GM18505 (cell line): ENCODE measurements at regions not wholly inside any gene's neighbourhood (a gene's known extent, or its start where the extent isn't known, plus 50 kb on each side); places are given as distances from the start of the nearest gene placed in this dataset.

ENCODE experiments used
- ATAC-seq: cut with Tn5 transposase; IDR thresholded peaks from one replicate; pipeline ENCODE4 v1.9.1; 2021; ENCODE audit not compliant: unreplicated experiment
- POLR2A ChIP-seq: IDR thresholded peaks from 4 replicates; pipeline ENCODE4 v1.6.1; 2011; ENCODE audit warnings: borderline replicate concordance; ENCODE audit not compliant: insufficient read depth, insufficient read length; ENCODE audit errors: extremely low read depth

DNA sequence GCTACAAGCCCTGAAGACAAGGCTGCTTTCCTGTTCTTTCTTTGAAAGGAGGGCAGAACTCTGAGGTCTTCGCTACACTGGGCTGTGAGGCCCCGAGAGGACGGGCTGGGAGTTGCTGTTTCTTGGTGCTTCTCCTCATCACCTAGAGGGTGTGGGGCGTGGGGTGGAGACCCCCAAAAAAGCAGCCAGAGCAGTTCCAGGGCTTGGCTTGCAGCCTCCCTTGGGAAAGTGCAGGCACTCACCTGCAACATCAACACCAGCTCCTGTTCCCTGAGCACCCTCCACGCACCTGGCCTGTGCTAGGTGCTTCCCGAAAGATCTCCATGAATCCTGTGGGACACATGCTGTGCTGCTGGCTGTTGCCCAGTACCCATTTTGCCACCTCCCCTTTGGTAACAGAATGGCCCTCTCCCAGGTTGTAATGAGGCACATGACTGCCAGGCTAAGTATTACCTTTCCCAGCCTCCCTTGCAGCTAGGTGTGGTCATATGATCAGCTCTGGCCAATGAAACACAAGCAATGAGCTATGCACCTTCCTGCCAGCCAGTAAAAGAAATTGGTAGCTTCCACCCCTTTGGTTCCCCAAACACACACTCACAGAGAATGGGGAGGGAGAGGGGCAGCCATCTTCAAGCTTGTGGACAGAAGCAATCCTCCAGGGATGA lies 146.0 kb downstream of the C9orf50 start:
- no peak for ATAC-seq
- no peak for TF ChIP-seq POLR2A

DNA sequence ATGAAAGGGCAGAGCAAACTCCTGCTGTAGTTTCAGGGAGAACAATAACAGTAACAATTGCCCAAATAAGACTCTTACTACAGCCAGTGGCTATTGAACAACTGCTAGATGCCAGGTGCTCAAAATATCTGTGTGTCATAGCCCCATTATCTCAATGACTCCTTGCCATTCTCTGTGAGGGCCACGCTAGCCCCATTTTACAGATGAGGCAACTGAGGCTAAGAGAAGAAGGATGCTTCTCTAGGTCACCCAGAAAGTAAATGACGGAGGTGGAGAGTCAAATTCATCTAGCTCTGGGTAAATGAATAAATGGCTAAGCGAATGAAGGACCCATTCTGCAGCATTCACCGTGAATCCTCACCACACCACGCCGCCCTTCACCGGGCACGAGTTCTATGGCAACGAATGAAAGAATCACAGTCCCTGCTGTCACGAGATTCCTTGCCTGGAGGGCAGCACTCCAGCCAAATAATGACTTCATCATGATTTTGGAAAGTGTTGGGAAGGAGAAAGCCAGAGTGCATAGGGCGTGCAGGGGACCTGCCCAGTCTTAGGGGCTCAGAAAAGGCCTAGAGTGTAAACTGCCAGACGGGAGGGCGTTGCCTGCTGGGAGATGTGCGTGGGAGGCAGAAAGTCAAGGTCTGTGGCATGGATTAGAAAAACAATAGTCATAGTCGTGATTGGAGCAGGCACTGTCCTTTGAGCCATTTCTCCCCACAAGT lies 147.2 kb downstream of the C9orf50 start:
- no peak for ATAC-seq
- TF ChIP-seq POLR2A: no peak

DNA sequence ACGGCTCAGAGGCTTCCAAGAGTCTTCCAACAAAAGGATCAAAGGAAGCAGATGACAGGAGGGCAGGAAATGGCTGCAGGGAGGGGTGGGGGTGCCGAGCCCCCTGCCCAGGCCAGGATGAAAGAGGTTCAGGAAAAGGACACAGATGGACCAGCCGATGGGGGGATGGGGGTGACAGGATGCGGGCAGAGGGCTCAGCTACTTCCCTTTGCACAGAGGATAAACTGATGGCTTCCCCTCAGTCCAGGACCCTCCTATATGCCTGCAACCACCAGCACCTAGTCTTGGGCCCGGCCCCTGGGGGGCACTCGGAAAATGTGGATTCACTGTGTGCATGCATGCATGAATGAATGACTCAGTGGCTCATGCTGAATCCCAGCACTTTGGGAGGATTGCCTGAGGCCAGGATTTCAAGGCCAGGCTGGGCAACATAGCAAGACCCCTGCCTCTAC lies 148.2 kb downstream of the C9orf50 start:
- no peak for TF ChIP-seq POLR2A
- ATAC-seq: no peak

DNA sequence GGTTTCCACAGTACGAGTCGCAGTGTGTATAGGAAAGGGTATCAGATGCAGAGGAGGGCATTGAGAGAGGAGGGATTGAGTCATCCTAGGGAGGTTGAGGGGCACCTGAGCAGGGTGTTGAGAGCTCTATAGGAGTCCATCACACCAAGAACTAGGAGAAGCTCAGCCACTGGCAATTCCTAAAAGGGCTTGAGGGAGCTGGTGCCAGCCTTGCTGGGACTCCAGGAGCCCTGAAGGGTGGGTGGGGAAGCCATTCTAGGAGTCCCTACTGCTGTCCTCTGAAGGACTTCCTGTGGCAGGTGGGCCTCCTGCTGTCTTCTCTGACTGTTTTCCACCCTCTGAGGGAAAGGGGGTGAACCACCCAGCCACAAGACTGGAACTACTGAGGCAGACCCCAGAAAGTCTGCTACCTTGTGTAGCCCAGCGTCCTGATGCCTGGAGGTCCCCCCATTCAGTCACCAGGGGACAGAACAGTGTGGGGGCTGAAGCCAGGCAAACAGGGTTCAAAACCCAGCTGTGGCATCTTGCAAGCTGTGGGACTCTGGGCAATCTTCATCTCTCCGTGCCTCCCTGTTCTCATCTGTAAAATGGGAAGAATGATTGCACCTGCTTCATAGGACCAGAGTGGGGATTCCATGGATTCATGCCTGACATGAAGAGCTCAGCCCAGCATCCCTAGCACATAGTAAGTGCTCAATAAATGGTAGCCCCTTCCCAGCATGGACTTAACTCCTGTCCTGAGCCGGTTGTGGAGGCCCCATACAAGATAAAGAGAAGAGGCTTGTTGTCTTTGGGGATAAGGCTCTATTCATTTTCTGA lies 149.5 kb downstream of the C9orf50 start:
- no peak for TF ChIP-seq POLR2A
- ATAC-seq: no peak

DNA sequence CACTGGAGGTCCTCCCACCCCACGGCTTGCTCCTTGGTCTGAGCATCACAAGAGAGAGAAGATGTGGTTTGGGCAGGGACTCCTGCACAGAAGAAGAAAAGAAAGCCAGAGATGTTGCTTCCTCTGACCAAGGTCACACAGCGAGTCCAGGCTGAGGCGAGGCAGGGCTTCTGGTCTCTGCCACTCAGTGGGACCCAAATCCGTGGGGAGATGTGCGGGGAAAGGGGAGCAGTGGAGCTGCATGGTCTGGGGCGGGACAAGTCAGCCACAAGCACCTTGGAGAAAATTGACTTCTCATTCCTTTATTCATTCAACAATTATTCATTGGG lies 150.9 kb downstream of the C9orf50 start:
- TF ChIP-seq POLR2A: no peak
- no peak for ATAC-seq

DNA sequence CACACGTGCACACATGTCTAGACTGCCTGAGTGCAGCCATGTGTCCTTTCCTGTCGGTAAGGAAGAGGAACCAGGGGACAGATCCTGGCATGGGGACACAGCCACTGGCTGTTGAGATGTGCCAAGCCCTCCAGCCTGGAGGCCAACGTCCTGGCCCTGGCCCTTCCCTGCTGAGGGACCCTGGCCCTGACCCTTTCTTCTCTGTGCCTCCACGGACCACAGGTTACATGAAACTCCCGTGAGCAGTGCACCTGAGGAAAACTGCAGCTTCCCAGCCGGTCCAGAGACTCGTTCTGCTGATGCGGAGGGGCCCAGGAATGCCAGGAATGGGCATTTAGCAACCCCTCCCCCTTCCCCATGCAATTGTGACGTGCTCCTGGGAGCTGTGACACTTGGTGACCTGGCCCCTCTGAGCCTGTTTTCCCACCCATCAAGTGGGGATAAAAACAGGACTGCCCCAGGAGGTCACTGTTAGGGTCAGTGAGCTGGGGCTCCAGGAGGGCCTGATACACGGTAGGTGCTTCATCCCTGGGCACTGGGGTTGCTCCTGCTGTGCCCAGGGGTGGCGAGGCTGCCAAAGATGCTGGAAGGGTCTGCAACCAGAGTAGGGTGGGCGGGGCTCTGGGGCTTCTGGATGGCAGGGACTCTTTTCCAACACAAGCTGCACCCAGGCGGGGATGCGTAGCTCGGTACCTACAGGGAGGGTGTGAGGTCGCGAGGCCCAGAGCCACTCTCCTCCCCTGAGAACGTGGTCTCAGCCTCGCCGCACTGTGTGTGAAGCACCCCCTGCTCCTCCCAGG lies 151.5 kb downstream of the C9orf50 start:
- TF ChIP-seq POLR2A: no peak
- ATAC-seq: no peak

DNA sequence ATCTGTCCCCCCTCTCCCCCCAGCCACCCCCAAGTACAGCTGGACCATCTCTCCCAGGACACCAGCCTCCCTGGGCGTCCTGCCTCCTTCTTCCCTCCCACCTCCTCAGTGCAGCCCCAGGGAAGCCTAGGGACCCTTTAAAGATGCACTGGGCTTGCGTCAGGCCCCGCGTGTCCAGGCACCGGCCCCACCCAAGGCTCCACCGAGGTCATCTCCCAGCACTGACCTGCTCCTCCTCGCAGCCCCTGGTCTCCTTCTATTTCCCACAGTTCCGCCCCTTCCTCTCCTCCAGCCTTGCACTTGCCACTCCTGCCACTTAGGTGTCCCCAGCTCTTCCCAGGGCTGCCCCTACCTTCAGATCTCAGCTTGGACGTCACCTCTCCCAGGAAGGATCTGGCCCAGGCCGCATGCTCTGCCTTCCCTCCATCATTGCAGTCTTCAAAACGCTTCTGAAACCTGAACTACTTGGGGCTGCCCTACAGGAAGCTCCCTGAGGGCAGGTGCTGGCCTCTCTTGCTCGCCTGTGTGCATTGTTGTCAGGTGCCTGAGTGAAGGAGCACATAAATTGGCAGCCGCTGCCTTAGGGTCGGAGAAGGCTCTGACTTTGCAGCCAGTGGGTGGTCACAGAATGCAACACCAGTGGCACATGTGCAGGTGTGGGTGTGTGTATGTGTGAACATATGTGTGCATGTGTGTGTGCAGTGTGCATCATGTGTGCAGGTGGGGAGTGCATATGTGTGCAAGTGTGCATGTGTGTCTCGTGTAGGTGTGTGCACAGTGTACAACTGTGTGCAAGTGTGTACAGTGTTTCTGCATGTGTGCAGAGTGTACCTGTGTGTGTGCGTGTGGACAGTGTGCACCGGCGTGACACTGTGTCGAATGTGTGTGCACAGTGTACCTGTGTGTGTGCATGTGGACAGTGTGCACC lies 152.9 kb downstream of the C9orf50 start:
- no peak for ATAC-seq
- TF ChIP-seq POLR2A: no peak

DNA sequence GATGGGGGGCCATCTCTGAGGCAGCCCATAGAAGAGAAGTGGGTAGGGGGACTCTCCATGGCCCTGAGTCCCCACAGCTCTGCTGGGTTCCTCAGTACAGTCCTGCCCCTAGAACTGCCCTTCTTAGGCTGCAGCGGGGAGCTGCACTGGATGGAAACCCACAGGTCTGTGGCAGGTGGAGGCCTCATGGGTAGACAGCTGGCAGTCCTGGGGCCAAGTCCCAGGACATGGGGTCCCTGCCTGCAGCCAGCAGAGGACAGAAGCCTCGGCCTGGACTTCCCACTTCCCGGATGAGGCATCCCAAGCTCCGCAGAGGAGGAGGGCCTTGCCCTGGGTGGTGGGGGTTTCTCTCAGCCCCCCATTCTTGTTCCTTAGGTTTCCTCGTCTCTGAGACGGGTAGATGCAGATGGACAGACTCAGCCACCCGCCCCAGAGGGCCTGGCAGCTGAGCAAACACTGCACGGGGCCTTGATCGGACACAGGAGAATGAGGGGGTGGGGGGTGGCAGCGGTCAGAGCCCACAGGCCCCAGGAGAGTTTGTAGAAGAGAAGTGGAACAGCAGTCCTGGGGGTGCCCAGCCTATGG lies 153.8 kb downstream of the C9orf50 start:
- TF ChIP-seq POLR2A: no peak
- ATAC-seq: no peak

DNA sequence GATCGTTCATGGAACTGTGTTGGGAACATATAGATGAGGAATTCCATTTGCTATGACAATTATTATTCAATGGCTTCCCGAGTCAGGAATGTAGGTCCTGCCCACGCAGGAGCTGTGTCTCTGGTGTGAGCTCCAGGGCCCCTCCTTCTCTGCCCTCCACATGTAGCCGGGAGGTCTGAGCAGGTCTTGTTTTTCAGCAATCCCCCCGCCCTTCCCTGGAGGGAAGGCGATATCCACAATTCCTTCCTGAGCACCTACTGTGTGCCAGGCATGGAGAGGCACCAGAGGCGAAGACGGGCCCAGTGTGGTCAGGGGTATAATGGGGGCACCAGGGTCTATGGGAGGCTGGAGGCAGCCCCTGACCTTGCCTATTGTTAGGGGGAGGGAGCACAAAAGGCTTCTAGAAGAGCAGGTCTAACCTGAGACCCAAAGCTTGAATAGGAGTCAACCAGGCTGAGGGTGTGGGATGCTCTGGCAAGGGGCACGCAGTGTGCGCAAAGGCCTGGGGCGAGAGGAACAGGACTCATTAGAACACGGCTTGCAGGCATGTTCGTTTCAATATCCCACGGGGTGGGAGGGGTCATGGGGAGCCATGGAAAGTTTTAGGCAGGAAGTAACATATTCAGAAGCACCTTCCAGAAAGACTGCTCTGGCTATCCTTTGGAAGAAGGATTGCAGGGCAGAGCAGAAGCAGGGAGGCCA lies 154.9 kb downstream of the C9orf50 start:
- no peak for TF ChIP-seq POLR2A
- ATAC-seq: no peak

DNA sequence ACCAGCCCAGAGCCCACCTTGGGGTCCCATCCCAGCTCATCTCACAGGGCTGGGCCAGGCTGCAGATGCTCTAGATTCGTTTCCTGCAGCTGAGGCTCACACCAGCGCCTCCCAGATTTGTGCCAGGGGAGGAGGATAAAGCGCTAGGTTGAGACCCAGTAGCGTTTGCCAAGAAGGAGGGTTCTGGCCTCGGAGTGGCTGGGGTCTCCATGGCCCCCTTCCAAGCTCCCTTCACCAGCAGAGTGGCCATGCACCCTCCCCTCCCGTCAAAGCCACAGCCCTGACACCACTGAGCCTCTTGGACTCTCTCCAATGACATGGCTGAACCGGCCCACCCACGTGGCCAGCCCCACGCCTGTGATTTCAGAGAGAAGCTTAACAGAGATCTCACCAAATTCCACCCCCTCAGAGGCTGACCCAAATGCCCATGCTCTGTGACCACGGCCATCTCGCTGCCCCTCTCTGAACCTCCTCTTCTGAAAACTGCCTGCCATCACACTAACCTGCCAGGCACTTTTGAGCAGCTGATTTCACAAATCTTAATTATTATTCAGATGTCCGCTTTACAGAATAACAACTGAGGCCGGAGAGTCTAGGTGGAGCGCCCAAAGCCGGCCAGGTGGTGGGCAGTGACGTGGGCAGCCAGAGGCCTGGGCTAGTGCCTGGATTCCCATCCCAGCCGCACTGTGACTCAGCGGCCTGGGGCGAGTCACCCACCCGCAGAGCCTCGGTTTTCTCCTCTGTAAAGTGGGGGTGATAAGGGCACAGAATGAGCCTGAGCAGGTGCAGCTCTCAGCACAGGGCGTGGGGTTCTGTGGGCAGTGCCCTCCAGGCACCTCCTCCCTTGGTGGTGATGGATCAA lies 155.7 kb downstream of the C9orf50 start:
- no peak for ATAC-seq
- TF ChIP-seq POLR2A: no peak
